ENCODE measurements at regions not wholly inside any gene's neighbourhood (a gene's known extent, or its start where the extent isn't known, plus 50 kb on each side); places are given as distances from the start of the nearest gene placed in this dataset.
A peak's percentile ranks its signal among the peaks of the same experiment; 100 is the strongest.
"Not testable (repeated sequence)": the region's sequence is repeated elsewhere in the genome, so short reads cannot be mapped to it uniquely, and the experiment has no call there.

DNA sequence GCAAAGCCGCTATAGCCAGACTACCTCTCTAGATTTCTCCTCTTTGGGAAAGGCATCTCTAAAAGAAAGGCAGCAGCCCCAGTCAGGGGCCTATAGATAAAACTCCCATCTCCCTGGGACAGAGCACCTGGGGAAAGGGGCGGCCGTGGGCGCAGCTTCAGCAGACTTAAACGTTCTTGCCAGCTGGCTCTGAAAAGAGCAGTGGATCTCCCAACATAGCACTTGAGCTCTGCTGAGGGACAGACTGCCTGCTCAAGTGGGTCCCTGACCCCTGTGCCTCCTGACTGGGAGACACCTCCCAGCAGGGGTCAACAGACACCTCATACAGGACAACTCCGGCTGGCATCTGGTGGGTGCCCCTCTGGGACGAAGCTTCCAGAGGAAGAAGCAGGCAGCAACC lies 276.5 kb downstream of the CD109 start:
- not testable (repeated sequence) for DNase-seq

DNA sequence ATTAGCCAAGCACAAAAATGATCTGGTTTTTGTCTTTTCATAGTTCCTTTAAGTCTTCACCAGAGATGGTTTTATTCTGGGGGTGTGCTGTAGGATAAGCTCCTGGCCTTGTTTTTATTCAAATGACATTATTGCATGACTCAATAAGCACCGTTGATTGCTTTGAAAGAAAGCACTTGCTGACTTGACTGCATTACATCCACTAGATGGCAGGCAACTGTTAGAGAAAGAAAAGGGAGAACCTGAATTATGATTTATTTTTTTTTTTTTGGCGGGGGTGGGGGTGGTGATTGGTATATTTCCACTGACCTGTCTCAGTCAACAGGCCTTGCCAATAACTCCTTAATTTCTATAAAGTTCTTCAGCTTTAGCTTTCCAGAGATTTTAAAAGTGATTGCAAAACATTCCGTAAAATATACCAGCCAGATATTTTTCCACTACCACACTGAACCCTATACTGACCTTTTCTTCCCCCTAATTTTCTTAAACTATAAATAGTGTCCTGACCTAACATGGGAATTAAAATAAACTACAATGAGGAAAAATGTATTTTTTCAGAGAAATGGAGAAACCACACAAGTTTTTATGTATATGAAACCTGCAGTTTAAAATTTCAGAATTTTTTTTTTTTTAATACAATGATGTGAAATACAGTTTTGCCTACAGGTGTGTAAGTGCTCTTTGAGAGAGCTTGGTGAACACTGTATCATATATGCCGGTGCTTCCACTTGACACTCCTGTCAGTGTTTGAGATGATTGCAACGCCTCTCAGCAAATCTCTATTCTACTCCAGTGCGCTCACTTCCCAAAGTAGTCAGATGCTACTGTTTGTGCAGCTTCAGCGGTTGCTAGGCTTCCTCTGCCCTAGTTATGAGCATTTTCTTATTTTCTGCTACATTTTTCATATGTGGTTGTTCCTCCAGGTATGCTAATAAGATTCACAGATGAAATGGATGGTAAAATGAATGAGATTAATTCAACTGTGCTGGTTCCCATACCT lies 274.3 kb downstream of the CD109 start:
- peak; percentile 25 for DNase-seq

DNA sequence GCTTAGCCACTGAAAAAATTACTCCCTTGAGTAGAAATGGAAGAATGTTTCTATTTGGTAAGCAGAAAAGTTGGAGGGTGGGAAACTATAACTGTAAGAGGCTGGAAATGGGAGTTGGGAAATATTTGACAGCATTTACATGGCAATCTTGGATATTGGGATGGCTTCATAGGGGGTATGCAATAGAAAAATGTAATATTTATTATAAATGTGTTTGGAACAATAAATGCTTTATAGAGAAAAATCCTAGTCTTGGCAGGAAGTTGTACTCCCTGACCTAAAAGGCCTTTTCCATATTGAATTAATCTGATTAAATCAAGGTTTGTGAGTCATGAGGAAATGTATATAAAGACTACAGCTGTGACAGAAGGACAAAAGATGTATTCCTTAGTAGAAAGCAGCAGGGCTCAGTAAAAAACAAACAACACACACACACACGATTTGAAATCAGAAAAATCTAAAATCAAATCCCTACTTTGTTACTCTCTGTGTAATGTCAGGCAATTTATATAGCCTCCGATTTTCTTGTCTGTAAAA lies 272.3 kb downstream of the CD109 start:
- DNase-seq: no peak

DNA sequence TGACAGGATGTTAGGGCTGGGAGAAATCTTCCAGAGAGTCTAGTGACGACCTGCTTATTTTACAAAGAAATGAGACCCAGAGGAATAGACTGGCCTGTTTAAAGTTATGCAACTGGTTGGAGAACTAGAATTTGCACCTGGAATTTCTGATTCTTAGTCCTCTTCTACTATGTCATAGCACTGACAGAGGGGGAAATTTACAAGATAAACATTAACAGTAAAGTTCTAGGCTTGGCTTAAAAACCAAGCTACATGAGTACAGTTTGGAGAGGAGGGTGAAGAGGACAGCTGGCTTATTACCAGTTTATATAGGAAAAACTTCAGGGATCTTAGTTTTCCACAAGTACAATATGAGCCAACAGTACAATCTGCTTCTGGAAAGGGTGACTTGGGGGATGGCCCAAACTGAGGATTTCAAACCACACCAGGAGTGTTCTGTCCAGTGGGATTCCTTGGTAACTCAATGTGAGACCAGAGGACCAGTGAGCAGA lies 269.6 kb downstream of the CD109 start:
- DNase-seq: no peak

DNA sequence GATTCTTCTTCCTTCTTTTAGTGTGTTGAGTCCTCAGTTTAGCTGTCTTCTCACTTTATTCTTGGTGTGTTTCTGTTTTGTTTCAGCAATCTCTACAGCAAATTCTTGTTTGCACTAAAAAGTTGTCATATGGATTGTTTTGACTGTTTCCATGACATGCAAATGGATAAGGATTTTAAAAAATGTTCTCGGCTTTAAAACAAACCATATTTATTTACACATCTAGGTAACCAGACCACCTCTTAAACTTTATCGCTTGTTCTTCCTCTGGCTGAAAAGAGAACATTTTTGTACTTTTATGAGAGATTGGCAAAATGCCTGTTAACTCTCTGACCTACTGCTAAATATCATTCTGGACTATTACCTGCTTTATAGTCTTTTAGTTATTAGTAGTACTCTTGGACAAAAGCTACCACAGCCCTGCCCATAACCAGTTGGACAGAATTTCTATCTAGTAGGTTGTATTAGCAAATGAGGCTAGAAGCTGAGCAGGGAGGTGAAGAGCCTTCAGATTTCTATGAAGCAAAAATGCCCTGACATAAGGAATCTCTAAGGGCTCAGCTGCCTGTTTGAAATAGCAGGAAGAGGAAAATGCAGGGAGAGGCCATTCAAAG lies 268.3 kb downstream of the CD109 start:
- no peak for DNase-seq

DNA sequence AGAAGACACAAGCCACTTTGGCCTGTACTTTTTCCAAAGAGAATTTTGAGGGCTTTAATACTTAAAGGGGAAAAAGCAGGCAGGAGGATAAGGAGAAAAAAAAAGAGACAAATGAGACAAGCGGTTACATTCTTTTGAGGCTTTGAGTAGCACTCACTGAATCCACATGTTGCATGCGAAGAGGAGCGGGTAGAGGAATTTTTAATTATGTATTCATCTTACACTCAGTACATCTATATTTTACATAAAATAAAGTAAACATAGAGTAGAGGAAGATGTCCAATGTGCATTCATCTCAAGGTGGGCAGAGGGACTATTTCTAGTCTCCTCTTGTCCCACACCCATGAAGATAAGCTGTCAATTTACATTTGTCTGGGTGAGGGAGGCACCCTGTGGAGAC lies 266.9 kb downstream of the CD109 start:
- DNase-seq: no peak

DNA sequence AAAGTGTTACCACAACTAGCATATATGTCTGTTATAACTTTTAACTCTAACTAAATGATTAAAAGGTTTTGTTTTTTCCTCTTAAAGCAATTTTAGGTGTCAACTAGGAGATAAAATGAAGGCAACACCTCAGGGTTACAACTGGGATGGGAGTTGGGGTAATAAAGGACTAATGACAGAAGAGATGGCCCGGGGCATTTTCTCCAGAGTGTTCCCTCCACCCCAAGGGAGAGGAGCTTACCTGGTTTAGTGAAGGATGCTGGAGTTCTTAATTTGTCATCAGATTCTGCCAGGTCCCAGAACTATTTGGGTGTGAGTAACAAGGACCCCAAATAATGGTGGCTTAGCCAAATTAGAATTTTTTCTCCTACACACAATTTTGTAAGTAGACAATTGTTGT lies 260.3 kb downstream of the CD109 start:
- no peak for DNase-seq

DNA sequence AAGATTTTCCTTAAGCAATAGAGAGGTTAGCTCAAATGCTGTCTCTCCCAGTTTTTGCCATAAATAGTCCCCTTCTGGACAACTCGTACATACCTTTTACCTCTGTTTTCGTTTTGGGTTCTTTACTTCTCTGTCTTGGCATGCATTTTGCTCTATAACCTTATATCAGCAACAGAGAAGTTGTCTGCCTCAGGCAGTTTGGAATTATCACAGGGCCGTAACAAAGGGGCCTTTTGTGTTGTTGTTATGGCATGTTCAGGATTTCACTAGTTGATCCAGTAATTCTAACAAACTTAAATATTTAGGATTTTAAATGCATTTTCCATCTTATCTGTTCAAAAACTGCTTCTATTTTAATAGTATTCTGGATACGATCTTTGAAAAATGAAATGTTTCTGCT lies 259.8 kb downstream of the CD109 start:
- no peak for DNase-seq

DNA sequence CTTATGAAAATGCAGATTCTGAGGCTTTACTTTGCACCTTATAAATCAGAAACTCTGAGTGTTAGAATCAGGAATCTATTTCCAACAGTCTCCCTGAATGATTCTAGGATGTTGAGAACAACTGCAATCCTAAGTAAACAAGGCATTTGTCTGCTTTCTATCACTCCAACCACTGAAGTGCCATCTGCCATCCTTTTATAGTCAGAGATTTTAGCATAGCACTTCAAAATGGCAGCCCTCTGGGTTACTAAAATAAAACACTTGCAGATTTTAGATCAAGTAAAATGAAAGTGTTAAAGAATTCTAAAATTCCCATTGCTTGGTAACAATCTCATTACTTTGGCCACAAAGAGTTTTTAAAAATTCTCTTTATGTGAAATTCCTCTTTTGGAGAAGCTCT lies 258.9 kb downstream of the CD109 start:
- no peak for DNase-seq

DNA sequence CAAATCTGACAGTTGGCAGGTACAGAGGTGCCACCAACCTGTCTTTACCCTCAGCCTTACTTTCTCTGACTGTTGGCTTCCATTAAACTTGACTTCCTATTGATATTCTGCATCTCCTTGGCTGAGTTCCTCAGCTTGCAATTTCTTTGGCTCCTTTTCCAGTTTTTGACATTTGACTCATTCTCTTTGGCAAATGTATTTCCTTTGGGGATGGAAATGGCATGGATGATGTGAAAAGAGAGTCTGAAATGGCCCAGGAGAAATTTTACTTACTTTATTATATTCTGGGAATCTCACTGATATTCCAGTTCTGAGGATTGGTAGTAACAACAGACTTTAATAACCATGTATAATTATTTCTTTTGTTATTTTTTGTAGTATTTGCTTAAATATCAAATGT lies 255.2 kb downstream of the CD109 start:
- no peak for DNase-seq

DNA sequence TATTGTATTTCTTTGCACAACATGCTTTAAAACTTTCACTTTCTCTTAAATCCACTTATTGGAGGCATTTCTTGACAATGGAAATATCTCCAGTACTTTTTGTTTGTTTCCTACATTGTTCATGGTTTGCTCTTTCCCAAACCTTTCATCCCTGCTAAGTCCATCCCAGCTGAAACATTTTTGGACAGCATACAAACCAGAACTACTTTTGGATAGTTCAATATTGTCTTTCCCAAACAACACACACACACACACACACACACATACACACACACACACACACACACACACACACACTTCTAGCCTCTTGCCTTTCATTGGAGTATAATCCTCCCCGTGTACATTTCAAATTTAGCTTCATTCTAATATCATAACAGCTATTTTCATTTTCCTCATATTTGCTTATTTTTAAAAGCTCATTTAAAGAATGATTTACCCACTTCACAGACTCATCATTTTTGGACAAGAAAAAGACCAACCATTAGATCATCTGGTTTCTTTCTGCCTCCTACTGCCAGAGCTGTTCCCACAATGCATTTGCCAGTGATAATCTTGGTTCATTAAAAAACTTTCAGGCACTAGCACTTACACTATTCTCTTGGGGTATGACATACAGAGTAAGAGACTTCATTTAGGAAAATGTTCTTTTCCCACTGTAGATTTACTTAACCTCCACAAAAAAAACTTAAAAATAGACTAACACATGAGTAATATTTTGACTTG lies 248.1 kb downstream of the CD109 start:
- no peak for DNase-seq

DNA sequence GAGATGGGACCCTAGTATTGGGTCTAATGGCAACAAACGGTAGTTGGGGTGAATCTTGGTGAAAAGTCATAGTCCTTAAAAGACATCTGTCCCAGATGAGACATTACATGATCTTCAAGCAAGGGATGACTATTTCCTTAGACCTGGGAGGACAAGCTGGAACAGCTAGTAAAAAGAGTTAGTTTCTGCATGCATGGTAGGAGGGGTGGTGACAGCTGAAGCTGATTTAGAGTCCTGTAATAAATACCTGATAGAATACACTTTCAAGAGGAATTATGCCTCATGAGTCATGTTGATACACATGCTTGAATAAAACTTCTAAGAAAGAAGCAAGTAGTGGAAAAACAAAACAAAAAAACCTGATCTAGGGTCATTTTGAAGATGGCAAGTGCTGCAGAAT lies 247.4 kb downstream of the CD109 start:
- no peak for DNase-seq

DNA sequence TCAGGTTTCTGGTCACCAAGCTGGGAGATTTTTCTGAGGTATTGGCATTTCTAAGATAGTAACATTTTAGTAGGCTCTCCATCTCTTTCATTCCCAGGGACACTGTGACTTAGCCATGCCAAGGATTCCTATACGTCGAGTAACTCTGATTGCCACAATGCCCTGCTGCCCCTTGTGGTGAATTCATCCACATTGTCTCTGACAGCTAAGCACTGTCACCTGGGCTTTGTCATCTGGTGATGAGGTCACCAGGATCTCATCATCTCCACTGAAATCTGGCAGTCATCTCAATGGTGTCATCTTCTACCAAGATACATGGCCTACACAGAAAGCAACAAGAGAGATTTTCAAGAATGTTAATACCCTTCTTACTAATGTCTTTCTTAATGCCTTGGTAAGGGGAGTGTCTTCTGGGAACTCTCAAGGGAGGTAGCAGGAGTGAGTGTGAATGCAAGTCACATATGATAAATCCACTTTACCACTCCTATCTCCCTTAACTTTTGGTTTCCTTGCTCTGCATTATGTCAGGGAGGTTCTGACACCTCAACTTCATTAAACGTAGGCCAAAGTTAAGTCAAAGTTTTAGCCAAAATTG lies 246.7 kb downstream of the CD109 start:
- no peak for DNase-seq

DNA sequence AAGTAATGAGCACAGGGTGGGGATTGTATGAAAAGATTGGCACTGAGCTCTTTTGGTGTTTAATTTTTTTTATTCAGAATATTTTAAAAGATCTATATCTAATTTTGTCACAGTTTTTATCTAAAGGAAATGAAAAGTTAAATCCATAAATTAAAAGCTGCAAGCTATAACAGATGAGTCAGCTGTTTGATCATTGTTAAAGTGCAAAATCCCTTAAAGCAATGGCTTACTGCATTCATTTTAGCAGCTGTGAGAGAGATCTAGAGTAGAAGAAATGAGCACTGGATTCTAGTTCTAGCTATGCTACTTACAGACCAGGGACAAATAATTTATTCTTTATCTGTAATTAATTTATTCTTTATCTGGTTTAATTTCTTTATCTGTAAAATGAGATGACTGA lies 245.9 kb downstream of the CD109 start:
- DNase-seq: no peak

DNA sequence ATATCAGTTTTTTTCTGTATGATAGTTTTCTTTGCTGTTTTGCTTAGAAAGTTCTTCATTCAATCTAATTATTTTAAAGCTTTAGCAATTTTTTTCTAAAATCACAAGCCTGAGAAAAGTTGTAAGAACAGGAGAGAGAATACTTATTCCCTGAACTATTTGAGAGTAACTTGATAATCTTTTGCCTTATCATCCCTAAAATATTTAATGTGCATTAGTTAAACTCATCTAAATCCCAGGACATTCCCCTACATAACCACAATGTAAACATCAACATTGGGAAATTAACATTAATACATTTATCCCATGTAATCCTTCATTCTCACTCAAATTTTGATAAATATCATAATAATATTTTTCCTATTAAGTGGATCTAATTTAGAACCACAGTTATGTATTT lies 241.8 kb downstream of the CD109 start:
- no peak for DNase-seq

DNA sequence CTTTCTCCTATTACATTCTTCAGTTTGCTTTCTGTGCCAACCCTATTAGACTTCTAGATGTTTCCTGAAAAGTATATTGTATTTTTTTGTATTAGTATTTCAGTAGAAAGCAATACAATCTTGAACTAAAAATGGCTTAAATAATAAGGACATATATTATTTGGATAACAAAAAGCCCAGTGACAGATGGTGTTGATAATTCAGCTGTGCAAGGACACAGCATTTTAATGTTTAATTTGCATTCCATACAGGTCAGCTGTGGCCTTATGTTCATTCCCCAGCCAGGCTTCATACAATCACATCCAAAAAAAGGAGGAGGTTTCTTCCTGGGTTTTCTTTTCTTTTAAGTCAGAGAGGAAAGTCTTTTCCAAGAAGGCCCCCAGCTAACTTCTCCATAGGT lies 236.9 kb downstream of the CD109 start:
- no peak for DNase-seq

DNA sequence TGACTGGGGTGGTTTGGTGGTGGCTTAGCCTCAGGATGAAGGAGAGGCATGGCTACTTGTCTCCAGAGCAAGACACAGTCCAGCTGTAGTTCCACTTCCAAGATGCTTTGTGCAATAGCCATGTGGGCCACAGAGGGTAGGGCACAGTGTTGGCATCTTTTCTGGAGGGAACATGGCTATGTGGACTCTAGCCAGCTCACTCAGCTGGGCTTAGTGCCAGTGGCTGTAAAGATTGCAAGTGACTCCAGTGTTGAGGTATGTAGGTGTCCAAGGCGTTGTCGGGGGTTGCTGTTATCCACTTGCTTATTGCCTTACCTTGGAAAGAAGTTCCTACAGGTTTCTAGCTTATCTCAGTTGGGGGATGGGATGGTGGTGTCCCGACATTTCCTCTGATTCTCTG lies 233.4 kb downstream of the CD109 start:
- no peak for DNase-seq

DNA sequence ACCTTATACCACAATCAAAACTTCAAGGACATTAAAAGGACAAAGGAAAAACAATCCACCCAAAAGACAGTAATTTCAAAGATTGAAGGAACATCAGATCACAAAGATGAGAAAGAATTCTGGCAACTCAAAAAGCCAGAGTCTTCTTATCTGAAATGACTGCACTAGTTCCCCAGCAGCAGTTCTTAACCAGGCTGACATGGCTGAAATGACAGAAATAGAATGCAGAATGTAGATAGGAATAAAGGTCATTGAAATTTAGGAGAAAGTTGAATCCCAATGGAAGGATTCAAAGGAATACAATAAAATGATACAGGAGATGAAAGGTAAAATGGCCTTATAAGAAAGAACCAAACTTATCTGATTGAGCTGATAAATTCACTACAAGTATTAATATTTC lies 231.4 kb downstream of the CD109 start:
- no peak for DNase-seq

DNA sequence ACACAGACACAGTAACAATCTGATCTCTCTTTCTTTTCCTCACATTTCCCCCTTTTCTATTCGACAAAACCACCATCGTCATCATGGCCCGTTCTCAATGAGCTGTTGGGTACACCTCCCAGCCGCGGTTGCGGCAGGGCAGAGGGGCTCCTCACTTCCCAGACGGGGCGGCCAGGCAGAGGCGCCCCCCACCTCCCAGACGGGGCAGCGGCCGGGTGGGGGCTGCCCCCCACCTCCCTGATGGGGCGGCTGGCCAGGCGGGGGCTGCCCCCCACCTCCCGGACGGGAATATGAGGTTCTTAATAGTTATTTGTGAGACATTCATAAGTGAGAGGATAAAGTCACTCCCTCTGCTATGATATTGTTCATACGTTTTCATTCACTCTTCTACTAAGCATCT lies 229.7 kb downstream of the CD109 start:
- not testable (repeated sequence) for DNase-seq

DNA sequence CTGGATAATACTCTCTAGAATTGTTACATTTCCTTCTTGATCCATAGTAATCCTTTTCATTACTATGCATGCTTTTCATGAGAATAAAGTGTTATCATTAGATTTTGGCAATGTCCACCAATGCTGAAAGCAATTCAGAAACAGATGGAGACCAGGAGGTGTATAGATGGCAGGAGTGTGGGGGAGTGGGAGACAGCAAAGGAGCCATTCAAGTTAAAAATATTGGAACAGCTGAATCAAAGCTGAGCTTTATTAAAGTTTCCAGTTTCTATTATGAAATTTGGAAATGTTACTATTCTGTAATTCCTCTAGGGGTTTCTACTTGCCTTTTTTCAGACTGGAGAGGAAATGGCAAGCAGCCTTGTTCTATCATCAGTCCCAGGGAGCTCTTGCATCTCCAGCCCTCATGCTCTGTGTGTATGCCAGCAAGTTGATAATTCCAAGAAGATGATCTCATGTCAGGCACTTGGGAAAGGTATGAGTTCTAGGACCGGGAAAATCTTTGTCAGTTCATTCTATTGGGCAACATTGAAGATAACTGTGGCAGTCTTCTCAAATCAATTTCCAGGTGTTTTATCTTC lies 228.0 kb downstream of the CD109 start:
- no peak for DNase-seq

DNA sequence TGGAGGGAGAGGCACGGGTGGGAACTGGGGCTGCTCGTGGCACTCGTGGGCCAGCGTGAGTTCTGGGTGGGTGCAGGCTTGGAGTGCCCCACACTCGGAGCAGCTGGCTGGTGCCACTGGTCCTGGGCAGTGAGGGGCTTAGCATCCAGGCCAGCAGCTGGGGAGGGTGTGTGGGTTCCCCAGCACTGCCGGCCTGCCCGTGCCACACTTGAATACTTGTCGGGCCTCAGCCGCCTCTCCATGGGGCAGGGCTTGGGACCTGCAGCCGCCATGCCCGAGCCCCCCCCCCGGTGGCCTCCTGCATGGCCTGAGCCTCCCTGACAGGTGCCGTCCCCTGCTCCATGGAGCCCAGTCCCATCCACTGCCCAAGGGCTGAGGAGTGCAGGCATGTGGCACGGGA lies 207.2 kb downstream of the CD109 start:
- DNase-seq: no peak

DNA sequence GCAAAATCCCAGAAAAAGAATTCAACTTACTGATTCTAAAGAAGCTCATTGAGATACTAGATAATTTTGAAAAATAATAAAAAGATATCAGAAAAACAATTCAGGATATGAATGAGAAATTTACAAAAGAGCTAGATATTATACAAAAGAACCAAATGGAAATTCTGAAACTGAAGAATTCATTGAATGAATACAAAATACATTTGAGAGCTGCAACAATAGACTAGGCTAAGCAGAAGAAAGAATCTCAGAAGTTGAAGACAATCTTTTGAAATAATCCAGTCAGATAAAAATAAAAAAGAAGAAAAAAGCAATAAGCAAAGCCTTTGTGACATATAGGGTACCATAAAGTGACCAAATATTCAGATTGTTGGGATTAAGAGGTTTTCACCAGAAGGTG lies 206.0 kb downstream of the CD109 start:
- DNase-seq: no peak

DNA sequence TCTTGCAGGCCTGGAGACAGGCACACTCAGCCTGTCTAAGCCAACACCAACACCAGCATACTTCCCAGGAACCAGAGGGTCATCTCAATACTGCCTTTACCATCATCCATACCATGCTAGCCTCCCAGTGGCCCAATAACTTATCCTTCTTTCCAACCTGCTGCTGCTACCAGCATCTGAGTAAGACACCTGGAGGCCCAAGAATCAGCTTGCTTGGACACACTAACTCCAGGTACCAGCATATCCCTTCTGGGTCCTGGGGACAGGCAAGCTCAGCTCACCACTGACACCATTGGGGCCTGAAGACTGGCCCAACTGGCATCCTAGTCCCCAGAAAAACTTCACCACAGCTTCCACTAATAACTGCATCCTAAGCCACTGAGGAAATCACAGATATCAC lies 205.3 kb downstream of the CD109 start:
- no peak for DNase-seq
